ENCODE measurements at regions not wholly inside any gene's neighbourhood (a gene's known extent, or its start where the extent isn't known, plus 50 kb on each side); places are given as distances from the start of the nearest gene placed in this dataset.

GRCh38 chr9:96163712-96164111, 138.3 kb downstream of the HSD17B3 start:
- DNase-seq (ENCODE audit: low spot score) (no peak), ATAC-seq (no peak)
- peaks cover 20 to 35% of the 10 kb centered on the region in 2 donors for H3K27me3 Mint-ChIP-seq
- H3K9me3 Mint-ChIP-seq, result no peaks in the 10 kb centered on the region
- H3K4me3 Mint-ChIP-seq, result no peak overlapping the region
- H3K36me3 Mint-ChIP-seq, result no peaks in the 10 kb centered on the region
- H3K4me1 Mint-ChIP-seq (ENCODE audit: low read depth in 2 of 2), result peaks cover 8 to 10% of the 10 kb centered on the region in 2 donors
- H3K27ac Mint-ChIP-seq, result no peak overlapping the region

DNA sequence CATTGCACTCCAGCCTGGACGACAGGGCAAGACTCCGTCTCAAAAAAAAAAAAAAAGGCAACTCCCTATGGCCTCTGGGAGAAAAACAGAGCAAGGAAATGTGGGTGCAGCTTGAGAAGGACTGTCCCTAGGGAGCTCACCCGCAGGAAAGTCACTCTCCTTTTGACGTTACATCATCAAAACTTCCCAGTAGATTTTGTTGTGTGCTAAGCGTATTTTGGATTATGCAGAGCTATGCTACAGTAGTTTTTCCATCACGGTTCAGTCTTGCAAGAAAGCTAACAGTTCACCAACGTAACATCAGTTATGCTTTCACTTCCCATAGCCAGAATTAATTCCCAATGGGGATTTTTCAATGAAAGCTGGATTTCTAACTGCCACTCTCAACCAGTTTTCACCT, 138.8 kb downstream of the HSD17B3 start:
- H3K36me3 Mint-ChIP-seq, result no peaks in the 10 kb centered on the region
- no peak for ATAC-seq

DNA sequence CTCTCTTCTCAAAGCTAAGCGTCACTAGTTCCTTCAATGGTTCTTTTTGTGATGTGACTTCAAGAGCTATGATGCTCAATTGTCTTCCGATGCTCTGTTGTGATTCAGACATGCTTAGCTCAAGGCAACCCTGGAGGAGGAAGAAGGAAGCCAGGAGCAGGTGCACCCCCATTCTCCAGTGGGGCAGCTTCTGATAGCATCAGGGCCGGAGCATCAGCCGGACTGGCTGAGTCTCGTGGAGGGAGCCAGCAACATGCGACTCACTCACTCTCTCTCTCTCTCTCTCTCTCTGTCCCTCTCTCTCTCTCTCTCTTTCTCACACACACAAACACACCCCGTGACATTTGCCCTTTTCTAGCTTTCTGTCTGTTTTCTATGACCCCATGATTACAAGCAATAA, 140.2 kb downstream of the HSD17B3 start:
- no peak overlapping the region for H3K27ac Mint-ChIP-seq
- H3K27me3 Mint-ChIP-seq, result peaks cover 32 to 39% of the 10 kb centered on the region in 2 donors
- ATAC-seq (no peak), DNase-seq (ENCODE audit: low spot score) (no peak)
- peaks cover 25% of the 10 kb centered on the region in 2 donors for H3K4me1 Mint-ChIP-seq (ENCODE audit: low read depth in 2 of 2)
- no peaks in the 10 kb centered on the region for H3K9me3 Mint-ChIP-seq
- no peaks in the 10 kb centered on the region for H3K36me3 Mint-ChIP-seq
- no peak overlapping the region for H3K4me3 Mint-ChIP-seq

More for the DNA sequence above, 138.8 kb downstream of the HSD17B3 start:
- H3K27me3 Mint-ChIP-seq, result peaks cover 20 to 34% of the 10 kb centered on the region in 2 donors
- H3K4me3 Mint-ChIP-seq, result no peak overlapping the region
- no peak for DNase-seq (ENCODE audit: low spot score)
- H3K27ac Mint-ChIP-seq, result no peak overlapping the region
- H3K9me3 Mint-ChIP-seq, result no peaks in the 10 kb centered on the region
- peaks cover 13 to 14% of the 10 kb centered on the region in 2 donors for H3K4me1 Mint-ChIP-seq (ENCODE audit: low read depth in 2 of 2)

DNA sequence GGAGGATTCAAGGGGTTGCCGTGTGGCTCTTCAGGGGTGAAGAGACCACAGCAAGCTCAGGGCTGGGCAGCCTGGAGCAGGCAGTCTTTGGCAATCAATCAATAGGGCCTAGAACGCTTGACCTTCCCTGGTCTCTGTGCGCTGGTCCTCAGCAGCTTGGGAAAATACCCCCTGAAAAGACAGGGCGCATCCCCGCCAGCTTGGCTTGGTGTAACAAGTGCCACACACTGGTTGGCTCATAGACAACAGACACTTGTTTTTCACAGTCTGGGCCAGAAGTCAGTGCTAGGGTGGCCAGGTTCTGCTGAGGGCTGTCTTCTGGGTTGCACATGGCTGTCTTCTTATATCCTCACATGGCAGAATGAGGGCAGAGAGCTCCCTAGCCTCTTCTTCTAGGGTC, 141.1 kb downstream of the HSD17B3 start:
- Mint-ChIP-seq H3K4me1 (ENCODE audit: low read depth in 2 of 2) (peaks cover 25% of the 10 kb centered on the region in 2 donors), H3K4me3 (no peak overlapping the region), H3K36me3 (no peaks in the 10 kb centered on the region), H3K9me3 (no peaks in the 10 kb centered on the region), H3K27me3 (peaks cover 32 to 42% of the 10 kb centered on the region in 2 donors), H3K27ac (no peak overlapping the region)
- DNase-seq (ENCODE audit: low spot score) (no peak), ATAC-seq (no peak)

DNA sequence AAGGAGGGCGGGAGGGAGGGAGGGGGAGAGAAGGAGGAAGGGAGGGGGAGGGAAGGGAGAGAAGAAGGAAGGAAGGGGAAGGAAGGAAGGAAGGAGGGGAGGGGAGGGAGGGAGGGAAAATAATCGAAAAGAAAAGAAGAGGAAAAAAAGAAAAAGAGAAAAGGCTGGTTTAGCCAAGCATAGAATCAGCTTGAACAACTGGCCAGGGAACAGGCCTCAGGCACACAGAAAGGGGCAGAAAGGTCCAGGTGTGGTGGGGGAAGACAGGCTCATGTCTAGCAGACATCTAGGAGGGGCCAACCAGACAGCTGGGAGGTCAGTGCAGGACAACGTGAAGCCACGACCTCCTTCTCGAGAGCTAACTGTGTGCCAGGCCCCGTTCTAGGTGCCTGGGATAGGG, 141.8 kb downstream of the HSD17B3 start:
- DNase-seq (ENCODE audit: low spot score) (no peak), ATAC-seq (no peak)
- Mint-ChIP-seq H3K36me3 (no peaks in the 10 kb centered on the region), H3K27ac (no peak overlapping the region), H3K27me3 (peaks cover 32 to 43% of the 10 kb centered on the region in 2 donors), H3K9me3 (no peaks in the 10 kb centered on the region), H3K4me3 (no peak overlapping the region), H3K4me1 (ENCODE audit: low read depth in 2 of 2) (peaks cover 25% of the 10 kb centered on the region in 2 donors)

DNA sequence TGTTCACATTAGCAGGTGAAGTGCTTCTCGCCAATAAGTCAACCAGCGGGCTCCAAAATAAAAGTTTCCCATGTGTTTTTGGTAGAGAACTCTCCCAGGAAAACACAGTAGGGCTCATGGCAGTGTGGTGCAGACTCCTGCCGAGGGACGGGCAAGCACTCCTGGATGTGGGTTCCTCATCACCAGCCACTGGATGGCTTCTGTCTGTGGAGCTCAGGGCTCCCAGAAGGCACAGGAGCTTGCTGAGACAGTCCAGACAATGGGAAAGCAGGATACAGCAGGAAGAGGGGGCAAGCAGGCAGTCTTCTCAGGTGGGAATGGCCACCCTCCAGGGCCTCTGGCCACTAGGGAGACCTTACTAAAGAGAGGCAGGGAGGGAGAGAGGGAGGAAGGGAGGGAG, 142.4 kb downstream of the HSD17B3 start:
- Mint-ChIP-seq H3K27ac (peak overlapping the region in 1 of 2 donors; percentile 58), H3K36me3 (no peaks in the 10 kb centered on the region), H3K27me3 (peaks cover 32 to 43% of the 10 kb centered on the region in 2 donors), H3K9me3 (no peaks in the 10 kb centered on the region), H3K4me1 (ENCODE audit: low read depth in 2 of 2) (peaks cover 25% of the 10 kb centered on the region in 2 donors), H3K4me3 (no peak overlapping the region)
- ATAC-seq (no peak), DNase-seq (ENCODE audit: low spot score) (no peak)

- Mint-ChIP-seq H3K4me3 (peak overlapping the region; percentile 9), H3K27me3 (peaks cover 32 to 41% of the 10 kb centered on the region in 2 donors), H3K4me1 (ENCODE audit: low read depth in 2 of 2) (peaks cover 25% of the 10 kb centered on the region in 2 donors), H3K9me3 (no peaks in the 10 kb centered on the region), H3K27ac (peak overlapping the region in 1 of 2 donors; percentile 58), H3K36me3 (no peaks in the 10 kb centered on the region)
- ATAC-seq, result no peak
- DNase-seq (ENCODE audit: low spot score), result no peak
Measured at GRCh38 chr9:96158909-96159575, 142.9 kb downstream of the HSD17B3 start.

- H3K27ac Mint-ChIP-seq, result peak overlapping the region in 1 of 2 donors; percentile 54
- no peak overlapping the region for H3K4me3 Mint-ChIP-seq
- peaks cover 25% of the 10 kb centered on the region in 2 donors for H3K4me1 Mint-ChIP-seq (ENCODE audit: low read depth in 2 of 2)
- H3K9me3 Mint-ChIP-seq, result no peaks in the 10 kb centered on the region
- DNase-seq (ENCODE audit: low spot score) (no peak), ATAC-seq (no peak)
- no peaks in the 10 kb centered on the region for H3K36me3 Mint-ChIP-seq
- peaks cover 27 to 36% of the 10 kb centered on the region in 2 donors for H3K27me3 Mint-ChIP-seq
Measured at GRCh38 chr9:96158147-96158546, 143.8 kb downstream of the HSD17B3 start.

DNA sequence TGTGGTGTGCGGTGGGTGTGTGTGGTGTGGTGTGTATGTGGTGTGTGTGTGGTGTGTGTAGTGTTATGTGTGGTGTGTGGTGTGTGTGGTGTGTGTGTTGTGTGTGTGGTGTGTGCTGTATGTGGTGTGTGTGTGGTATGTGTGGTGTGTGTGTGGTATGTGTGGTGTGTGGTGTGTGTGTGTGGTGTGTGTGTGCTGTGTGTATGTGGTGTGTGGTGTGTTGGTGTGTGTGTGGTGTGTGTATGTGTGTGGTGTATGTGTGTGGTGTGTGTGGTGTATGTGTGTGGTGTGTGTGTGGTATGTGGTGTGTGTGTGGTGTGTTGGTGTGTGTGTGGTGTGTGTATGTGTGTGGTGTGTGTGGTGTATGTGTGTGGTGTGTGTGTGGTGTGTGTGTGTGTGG, 144.3 kb downstream of the HSD17B3 start:
- Mint-ChIP-seq H3K27me3 (peaks cover 26 to 38% of the 10 kb centered on the region in 2 donors), H3K27ac (peak overlapping the region in 1 of 2 donors; percentile 54)

DNA sequence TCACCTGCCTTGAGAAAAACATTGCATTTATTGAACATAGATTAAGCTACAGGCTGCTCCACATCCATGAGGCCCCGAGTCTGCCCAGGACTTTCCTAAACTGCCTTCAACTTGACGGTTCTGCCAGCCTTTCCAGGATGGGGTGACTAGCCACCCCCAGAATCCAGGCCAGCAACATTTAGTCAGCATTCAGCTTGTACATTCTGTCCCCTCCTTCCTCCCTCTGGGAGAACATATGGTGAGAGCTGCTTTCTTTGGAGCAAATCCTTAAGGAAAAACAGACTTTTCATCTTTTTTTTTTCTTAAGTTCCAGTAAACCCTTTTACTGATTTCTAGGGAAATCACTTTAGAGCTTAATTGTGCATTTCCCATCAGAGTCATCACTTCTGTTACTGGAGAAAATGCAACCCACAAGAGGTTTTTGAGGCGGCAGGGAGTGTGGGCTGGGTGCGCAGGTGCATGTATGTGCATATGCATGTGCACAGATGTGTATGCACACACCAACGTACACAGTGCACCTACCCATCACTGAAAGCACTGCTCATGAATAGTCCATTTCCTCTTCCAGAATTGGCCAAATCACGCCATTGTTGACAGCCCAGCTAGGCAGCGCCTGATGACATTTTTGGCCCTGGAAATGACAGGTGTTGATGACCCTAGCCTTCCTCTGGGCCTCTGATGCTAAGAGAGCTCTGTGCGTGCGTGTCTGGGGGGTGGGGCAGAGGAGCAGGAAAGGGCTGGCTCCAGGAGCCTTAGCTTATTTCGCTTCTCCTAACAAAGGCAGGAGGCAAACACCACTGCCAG, 145.6 kb downstream of the HSD17B3 start:
- DNase-seq (ENCODE audit: low spot score) (no peak), ATAC-seq (no peak)
- H3K27me3 Mint-ChIP-seq, result peaks cover 14 to 26% of the 10 kb centered on the region in 2 donors
- H3K4me1 Mint-ChIP-seq (ENCODE audit: low read depth in 2 of 2), result peaks cover 25% of the 10 kb centered on the region in 2 donors
- no peaks in the 10 kb centered on the region for H3K36me3 Mint-ChIP-seq
- H3K9me3 Mint-ChIP-seq, result no peaks in the 10 kb centered on the region
- H3K4me3 Mint-ChIP-seq, result no peak overlapping the region
- H3K27ac Mint-ChIP-seq, result peak overlapping the region in 1 of 2 donors; percentile 54

More for the DNA sequence above, 144.3 kb downstream of the HSD17B3 start:
- no peaks in the 10 kb centered on the region for H3K9me3 Mint-ChIP-seq
- H3K36me3 Mint-ChIP-seq, result no peaks in the 10 kb centered on the region
- peak overlapping the region; percentile 55 for H3K4me3 Mint-ChIP-seq
- peaks cover 25% of the 10 kb centered on the region in 2 donors for H3K4me1 Mint-ChIP-seq (ENCODE audit: low read depth in 2 of 2)
- DNase-seq (ENCODE audit: low spot score), result no peak
- ATAC-seq, result peak in 1 of 2 donors; percentile 40

GRCh38 chr9:96154081-96154480, 147.9 kb downstream of the HSD17B3 start:
- Mint-ChIP-seq H3K4me3 (no peak overlapping the region), H3K4me1 (ENCODE audit: low read depth in 2 of 2) (peaks cover 31 to 36% of the 10 kb centered on the region in 2 donors), H3K27ac (no peak overlapping the region), H3K36me3 (no peaks in the 10 kb centered on the region), H3K9me3 (no peaks in the 10 kb centered on the region), H3K27me3 (peaks cover 13 to 20% of the 10 kb centered on the region in 2 donors)
- DNase-seq (ENCODE audit: low spot score) (no peak), ATAC-seq (no peak)

GRCh38 chr9:96152550-96152949, 149.4 kb downstream of the HSD17B3 start:
- no peak for DNase-seq (ENCODE audit: low spot score)
- no peaks in the 10 kb centered on the region for H3K36me3 Mint-ChIP-seq
- peaks cover 18 to 22% of the 10 kb centered on the region in 2 donors for H3K4me1 Mint-ChIP-seq (ENCODE audit: low read depth in 2 of 2)
- no peak overlapping the region for H3K27ac Mint-ChIP-seq
- peaks cover 13 to 14% of the 10 kb centered on the region in 2 donors for H3K27me3 Mint-ChIP-seq
- ATAC-seq, result no peak
- no peak overlapping the region for H3K4me3 Mint-ChIP-seq
- no peaks in the 10 kb centered on the region for H3K9me3 Mint-ChIP-seq

DNA sequence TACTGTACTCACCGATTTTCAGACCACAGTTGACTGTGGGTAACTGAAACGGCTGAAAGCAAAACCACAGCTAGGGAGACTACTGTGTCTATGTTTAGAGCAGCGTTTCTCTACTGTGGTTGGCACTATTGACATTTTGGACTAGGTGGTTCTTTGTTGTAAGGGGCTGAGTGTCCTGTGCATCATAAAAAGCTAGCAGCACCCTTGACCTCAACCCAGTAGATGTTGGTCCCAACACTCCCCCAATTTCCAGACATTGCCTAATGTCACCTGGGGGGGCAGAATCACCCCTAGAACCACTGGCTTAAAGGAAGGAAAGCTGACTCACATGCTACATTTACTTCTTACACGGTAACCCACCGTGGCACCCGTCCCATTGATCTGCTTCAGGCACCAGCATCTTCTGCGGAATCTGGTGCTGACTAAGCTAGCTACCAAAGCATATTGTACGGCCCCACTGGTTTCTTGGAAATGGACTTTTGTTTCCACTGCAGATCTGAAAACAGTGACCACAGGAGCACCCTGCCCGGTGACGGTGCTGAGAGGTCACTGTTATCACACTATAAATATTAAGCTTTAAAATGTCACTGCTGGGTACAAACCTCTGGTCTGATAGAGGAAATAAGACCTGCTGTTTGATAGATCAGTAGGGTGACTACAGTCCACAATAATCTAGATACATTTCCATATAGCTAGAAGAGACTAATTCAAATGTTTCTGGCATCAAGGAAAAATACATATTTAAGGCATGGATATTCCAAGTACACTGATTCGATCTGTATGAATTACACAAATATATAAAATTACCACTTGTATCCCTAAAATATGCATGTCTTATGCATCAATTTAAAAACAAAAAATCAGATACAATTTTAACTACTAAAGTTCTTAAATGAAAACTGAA, 151.4 kb downstream of the HSD17B3 start:
- Mint-ChIP-seq H3K4me1 (ENCODE audit: low read depth in 2 of 2) (peaks cover 25 to 32% of the 10 kb centered on the region in 2 donors), H3K27me3 (peaks cover 16 to 21% of the 10 kb centered on the region in 2 donors), H3K4me3 (peak overlapping the region; percentile 65), H3K27ac (peak overlapping the region; percentile 30 to 75), H3K36me3 (peaks cover 6% of the 10 kb centered on the region), H3K9me3 (no peaks in the 10 kb centered on the region)
- ATAC-seq, result peak; percentile 93 to 94
- DNase-seq (ENCODE audit: low spot score), result peak; percentile 78
